D721Med (cell line): ENCODE measurements at regions not wholly inside any gene's neighbourhood (a gene's known extent, or its start where the extent isn't known, plus 50 kb on each side); places are given as distances from the start of the nearest gene placed in this dataset.
"Not testable (repeated sequence)": the region's sequence is repeated elsewhere in the genome, so short reads cannot be mapped to it uniquely, and the experiment has no call there.

Source experiments
- DNase-seq: peaks from one replicate; pipeline ENCODE4 v3.0.0; 2011; ENCODE audit warnings: low spot score; ENCODE audit not compliant: insufficient read length
- FAIRE-seq: peaks from 2 replicates; lab custom pipeline; 2011; peaks lifted over from hg19 to GRCh38; lab: Jason Lieb, UNC
- TF ChIP-seq, protein P1 (sequence below): IDR thresholded peaks from 2 replicates; pipeline ENCODE4 v1.5.1; 2012; ENCODE audit warnings: mild to moderate bottlenecking, control low read depth; ENCODE audit not compliant: insufficient read depth; ENCODE audit errors: missing control alignments

DNA sequence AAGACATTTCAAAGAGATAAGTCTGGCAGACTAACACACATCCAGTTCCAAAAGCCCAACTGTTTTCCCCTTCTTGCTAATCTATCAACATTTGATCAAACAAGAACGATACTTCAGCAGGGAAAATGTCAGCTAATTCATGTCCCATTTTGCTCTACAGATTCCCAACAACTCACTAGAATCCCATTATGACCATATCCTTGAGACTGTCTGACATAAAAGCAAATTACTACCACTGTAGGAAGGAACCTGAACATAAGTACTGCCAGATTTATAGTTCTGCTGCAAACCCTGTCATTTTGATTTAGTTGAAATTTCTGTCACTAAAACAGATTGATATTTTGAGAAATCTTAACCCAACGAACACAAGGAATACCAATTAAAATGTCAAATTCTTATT is 193.0 kb upstream of the REG3G start:
- TF ChIP-seq, protein P1, sequence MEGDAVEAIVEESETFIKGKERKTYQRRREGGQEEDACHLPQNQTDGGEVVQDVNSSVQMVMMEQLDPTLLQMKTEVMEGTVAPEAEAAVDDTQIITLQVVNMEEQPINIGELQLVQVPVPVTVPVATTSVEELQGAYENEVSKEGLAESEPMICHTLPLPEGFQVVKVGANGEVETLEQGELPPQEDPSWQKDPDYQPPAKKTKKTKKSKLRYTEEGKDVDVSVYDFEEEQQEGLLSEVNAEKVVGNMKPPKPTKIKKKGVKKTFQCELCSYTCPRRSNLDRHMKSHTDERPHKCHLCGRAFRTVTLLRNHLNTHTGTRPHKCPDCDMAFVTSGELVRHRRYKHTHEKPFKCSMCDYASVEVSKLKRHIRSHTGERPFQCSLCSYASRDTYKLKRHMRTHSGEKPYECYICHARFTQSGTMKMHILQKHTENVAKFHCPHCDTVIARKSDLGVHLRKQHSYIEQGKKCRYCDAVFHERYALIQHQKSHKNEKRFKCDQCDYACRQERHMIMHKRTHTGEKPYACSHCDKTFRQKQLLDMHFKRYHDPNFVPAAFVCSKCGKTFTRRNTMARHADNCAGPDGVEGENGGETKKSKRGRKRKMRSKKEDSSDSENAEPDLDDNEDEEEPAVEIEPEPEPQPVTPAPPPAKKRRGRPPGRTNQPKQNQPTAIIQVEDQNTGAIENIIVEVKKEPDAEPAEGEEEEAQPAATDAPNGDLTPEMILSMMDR, result no peak
- no peak for DNase-seq
- FAIRE-seq, result no peak

DNA sequence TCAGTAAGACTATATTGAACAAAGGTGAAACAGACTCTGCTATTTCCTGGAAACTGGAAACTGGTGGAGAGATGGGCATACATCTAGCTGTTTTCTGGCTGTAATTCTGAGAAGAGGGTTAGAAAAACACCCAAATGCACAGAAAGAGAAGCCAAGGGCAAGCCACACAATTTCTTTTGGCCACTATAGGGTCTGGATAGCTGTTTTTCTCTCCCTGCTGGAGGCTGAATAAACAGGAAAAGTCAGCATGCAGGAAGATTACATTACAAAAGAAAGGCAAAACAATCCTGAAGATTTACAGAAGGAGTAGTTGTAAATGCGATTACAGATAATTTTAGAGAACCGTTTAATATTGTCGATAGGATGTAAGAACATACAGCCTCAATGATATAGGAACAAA is 186.2 kb upstream of the REG3G start:
- TF ChIP-seq, protein P1, result no peak
- no peak for DNase-seq
- FAIRE-seq, result no peak

DNA sequence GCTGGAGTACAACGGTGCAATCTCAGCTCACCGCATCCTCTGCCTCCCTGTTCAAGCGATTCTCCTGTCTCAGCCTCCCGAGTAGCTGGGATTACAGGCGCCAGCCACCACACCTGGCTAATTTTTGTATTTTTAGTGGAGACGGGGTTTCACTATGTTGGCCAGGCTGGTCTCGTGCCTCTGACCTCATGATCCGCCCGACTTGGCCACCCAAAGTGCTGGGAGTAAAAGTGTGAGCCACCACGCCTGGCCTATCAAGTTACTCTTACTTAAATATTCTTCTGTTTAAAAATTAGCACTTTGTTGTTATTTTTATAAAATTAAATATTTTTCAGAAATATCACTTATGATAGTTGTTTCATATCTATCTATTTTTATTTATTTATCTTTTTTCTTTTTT is 185.2 kb upstream of the REG3G start:
- FAIRE-seq, DNase-seq: not testable (repeated sequence)

DNA sequence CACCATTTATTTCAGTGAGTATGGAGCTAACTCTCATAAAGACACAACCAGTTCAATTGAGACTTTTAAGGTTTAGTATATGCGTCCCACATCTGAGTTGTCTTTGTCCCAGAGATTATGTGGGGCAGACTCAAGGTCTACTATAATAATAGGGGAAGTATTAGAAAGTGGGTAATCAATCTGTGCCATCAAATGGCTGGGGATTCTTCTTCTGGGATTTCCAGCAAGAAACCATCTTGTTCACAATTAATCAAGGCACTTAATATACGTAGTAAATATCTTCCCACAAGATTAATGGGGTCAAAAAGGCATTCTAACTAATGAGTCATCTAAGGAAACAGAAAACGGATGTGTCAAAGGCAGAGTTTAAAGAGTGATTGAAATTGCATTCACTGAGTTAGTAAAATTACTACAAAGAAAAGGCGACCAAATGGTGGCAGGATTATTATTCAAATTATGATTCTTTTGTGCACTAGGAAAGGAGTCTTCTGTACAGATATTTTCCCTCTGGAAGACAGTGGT is 179.8 kb upstream of the REG3G start:
- TF ChIP-seq, protein P1, result no peak
- no peak for DNase-seq

DNA sequence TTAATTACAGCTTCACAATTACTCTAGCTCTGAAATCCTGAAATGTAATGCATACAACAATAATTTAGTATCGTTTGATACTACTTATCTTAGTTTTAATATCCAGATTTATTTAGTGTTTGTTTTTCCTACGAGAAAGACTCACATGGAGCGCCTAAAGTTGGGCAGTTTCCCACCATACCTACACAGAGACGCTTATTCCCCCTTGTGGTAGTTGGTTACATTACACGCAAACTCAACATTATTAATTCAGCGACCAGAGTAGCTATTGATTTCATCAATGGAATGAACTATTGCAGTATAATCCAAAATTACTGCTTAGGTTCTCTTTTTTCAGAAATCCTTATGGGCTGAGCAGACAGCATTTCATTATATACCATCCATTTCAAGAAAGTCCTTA is 164.0 kb upstream of the REG3G start:
- FAIRE-seq (peak; percentile 88), DNase-seq (peak; percentile 19)
- TF ChIP-seq, protein P1, result peak; percentile 47

More for the DNA sequence above, 179.8 kb upstream of the REG3G start:
- FAIRE-seq, result no peak

DNA sequence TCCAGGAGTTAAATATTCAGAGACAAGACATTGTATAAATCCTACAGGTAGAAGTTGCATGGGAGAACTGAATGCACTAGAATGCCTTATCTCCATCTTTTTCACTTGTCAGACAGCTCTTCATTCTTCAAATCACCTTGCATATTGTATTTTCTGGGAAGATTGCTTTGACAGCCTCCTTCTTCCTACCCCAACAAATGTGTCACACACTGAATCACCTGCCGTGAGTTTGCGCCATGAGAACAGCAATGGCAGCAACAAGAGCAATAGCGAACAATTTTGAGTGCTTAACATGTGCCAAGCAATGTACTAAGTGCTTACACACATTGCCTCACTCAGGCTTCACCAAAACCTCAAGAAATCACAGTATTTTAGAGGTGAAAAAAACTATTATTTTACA is 161.3 kb upstream of the REG3G start:
- FAIRE-seq (no peak), DNase-seq (no peak)
- TF ChIP-seq, protein P1, result no peak

DNA sequence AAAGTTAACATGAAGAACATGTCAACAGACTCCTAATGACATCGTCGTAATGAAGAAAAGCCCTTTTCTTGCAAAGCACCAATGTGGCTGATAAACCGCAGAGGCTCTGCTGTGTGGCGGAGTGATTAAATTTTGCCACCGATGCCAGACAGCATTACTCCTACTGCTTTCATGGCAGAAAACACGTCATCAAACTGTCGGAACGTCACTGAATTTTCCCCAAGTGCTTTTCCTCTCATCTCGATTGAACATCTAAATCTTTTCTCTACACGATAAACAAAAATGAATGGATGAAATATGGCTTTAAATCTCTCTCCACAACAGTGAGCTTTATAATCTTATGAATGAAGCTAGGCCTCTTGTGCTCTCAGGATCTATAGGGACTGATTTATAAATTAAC is 159.8 kb upstream of the REG3G start:
- DNase-seq (no peak), FAIRE-seq (no peak)
- TF ChIP-seq, protein P1, result no peak
